Adrenal gland (tissue), 9 donors: ENCODE measurements at regions not wholly inside any gene's neighbourhood (a gene's known extent, or its start where the extent isn't known, plus 50 kb on each side); places are given as distances from the start of the nearest gene placed in this dataset.

ENCODE experiments used
- DNase-seq, 7 donors: peaks; one replicate each; pipeline ENCODE4 v3.0.0-alpha.2; 2019 to 2020
- H3K27ac ChIP-seq, 5 donors: fragments of 200-600 bp; sonication (generic) in 4 of 5; 1 replicate in 3 of 5; 2 replicates in 2 of 5; pipeline versions ENCODE4 v1.5.1 to v1.8.0; 2016 to 2020; ENCODE audit warnings: mild to moderate bottlenecking in 1 of 5
- H3K27me3 ChIP-seq: fragments of 200-600 bp; 2 replicates; pipeline ENCODE4 v1.8.0; 2021
- H3K36me3 ChIP-seq, 2 donors: fragments of 200-600 bp; replicated peaks in 1 of 2; 1 replicate in 1 of 2; 2 replicates in 1 of 2; pipeline versions ENCODE4 v1.5.1 to v1.8.0; 2018 to 2022
- H3K4me1 ChIP-seq, 2 donors: fragments of 200-600 bp; replicated peaks in 1 of 2; 1 replicate in 1 of 2; 2 replicates in 1 of 2; pipeline versions ENCODE4 v1.5.1 to v1.8.0; 2018 to 2021
- H3K4me3 ChIP-seq, 4 donors: fragments of 200-600 bp; sonication (generic) in 3 of 4; one replicate each; pipeline ENCODE4 v1.5.1; 2016 to 2018
- H3K9me3 ChIP-seq, 3 donors: fragments of 200-600 bp; sonication (generic) in 1 of 3; replicated peaks in 1 of 3; 1 replicate in 2 of 3; 2 replicates in 1 of 3; pipeline versions ENCODE4 v1.5.1 to v1.8.0; 2016 to 2021
- POLR2A ChIP-seq, 2 donors: fragments of 450-650 bp; IDR thresholded peaks; one replicate each; pipeline ENCODE4 v1.6.1; 2017; ENCODE audit warnings: antibody characterized with exemption in 2 of 2, mild to moderate bottlenecking in 2 of 2, moderate library complexity in 1 of 2
- WGBS, 4 donors: extraction: QIAGEN DNeasy Blood & Tissue Kit in 2 of 4; methylation state at CpG; one replicate each; pipeline versions ENCODE4 v1.1.5 to v1.1.7; 2013 to 2017; 5-methylcytosine and 5-hydroxymethylcytosine counted together
- intact Hi-C, 2 donors: fragments of 100-400 bp; cut with DNase I; formaldehyde crosslinking; loops; one replicate each; pipeline versions ENCODE4 v1.14.1 to v1.15.0; 2022 to 2023
- TF ChIP-seq, protein P1 (sequence below), 6 experiments: fragments of 450-650 bp in 4 of 6; fragments of 200-600 bp in 2 of 6; sonication (generic) in 1 of 6; IDR thresholded peaks; 1 replicate in 5 of 6; 2 replicates in 1 of 6; pipeline versions ENCODE4 v1.5.1 to v1.8.0; 2016 to 2021; ENCODE audit warnings: antibody characterized with exemption in 6 of 6, mild to moderate bottlenecking in 2 of 6, moderate library complexity in 1 of 6
- donor health status: healthy with polysubstance abuse.
- donor health status: Bipolar disorder and iron deficiency.
- donor health status: DM: yes; HTN: yes; CAD: no.
- donor health status: DM: no; HTN: no; CAD: no.
- donor health status: DM: no; HTN: no; CAD: no.

DNA sequence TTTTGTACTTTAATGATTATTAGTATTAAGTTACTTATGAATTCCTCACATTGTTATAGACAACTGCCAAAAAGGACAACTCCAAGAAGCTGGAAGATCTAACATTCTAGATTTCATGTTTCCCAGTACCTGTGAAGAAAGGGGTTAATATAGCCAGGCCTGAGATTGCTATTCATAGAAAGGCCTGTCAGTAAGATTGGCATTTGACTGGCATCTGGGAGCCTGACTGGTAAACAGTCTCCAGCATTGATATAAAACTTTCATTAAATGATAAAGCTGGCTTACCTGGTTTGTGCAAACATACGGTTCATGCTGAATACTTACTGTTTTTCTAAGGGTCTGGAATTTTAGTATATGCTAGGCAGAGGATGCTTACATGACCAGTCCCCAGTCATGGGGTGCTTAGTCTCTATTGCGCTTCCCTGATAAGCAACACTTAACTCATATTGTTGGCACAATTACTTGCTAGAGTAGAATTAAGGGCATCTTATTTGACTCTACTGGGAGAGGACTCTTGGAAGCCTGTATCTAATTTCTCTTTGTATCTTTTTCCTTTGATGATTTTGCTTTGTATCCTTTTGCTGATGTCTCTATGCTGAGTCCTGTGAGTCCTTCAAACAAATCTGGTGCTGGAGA, 340.4 kb upstream of the SEMA6A start:
- intact Hi-C loops = no loop called here
- no peak overlapping the region for H3K4me3 ChIP-seq
- H3K4me1 ChIP-seq = no peaks in the 10 kb centered on the region
- no peaks in the 10 kb centered on the region for H3K27me3 ChIP-seq
- no peaks in the 10 kb centered on the region for H3K36me3 ChIP-seq
- no peak overlapping the region for H3K27ac ChIP-seq
- no peak for TF ChIP-seq POLR2A (IDR thresholded peaks at IDR 0.05)
- TF ChIP-seq, protein P1, sequence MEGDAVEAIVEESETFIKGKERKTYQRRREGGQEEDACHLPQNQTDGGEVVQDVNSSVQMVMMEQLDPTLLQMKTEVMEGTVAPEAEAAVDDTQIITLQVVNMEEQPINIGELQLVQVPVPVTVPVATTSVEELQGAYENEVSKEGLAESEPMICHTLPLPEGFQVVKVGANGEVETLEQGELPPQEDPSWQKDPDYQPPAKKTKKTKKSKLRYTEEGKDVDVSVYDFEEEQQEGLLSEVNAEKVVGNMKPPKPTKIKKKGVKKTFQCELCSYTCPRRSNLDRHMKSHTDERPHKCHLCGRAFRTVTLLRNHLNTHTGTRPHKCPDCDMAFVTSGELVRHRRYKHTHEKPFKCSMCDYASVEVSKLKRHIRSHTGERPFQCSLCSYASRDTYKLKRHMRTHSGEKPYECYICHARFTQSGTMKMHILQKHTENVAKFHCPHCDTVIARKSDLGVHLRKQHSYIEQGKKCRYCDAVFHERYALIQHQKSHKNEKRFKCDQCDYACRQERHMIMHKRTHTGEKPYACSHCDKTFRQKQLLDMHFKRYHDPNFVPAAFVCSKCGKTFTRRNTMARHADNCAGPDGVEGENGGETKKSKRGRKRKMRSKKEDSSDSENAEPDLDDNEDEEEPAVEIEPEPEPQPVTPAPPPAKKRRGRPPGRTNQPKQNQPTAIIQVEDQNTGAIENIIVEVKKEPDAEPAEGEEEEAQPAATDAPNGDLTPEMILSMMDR (IDR thresholded peaks at IDR 0.05) = no peak
- no peak for DNase-seq
- 84 to 96% (median 92%) methylated on average over 2 of the region's 2 CpGs for whole genome bisulfite sequencing, 4 donors
- no peaks in the 10 kb centered on the region for H3K9me3 ChIP-seq

DNA sequence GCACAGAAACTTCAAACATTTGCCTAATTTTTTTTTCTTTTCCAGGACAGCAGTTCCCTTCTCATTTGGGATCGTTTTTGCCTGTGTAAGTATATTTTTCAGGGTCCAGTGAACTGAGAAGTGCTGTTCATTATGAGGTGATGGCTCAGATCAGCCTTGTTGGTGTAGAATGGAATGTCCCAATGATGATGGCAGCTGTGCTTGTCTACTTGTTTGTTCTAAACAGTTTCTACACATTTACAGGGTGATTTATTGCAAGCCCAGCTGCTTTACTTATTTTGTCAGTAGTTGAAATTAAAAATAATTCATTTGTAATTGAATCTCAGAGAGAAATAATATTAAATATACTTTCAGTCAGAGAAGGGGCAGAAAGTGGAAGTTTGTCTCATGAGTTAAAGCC, 337.6 kb upstream of the SEMA6A start:
- DNase-seq = no peak
- Histone ChIP-seq H3K4me3 (no peak overlapping the region), H3K36me3 (no peaks in the 10 kb centered on the region), H3K27ac (no peak overlapping the region), H3K4me1 (no peaks in the 10 kb centered on the region), H3K9me3 (no peaks in the 10 kb centered on the region), H3K27me3 (no peaks in the 10 kb centered on the region)
- 39 to 61% (median 54%) methylated on average over 1 of the region's 1 CpG for WGBS, 4 donors
- TF ChIP-seq, protein P1 (IDR thresholded peaks at IDR 0.05) = no peak
- TF ChIP-seq POLR2A (IDR thresholded peaks at IDR 0.05) = no peak
- intact Hi-C loops = no loop called here

DNA sequence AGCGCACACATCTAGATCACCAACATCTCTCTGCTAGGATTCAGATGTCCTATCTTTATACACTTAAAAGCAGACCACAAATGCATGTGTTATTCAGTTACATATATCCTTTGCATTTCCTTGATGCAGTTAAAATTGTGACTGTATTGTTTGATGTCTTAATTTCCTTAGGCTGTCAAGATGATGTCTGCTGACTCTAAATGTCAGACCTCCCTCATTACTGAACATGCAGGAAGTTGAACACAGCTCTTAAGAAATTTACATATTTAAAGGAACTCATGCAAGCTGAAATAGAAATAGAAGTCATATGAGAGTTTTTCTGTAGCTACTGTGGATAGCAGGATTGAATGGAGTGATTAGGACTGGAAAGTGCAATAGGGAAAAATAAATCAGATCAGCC, 336.5 kb upstream of the SEMA6A start:
- Histone ChIP-seq H3K27ac (no peak overlapping the region), H3K9me3 (no peaks in the 10 kb centered on the region)
- 92 to 100% (median 96%) methylated on average over 1 of the region's 1 CpG for whole genome bisulfite sequencing, 4 donors

DNA sequence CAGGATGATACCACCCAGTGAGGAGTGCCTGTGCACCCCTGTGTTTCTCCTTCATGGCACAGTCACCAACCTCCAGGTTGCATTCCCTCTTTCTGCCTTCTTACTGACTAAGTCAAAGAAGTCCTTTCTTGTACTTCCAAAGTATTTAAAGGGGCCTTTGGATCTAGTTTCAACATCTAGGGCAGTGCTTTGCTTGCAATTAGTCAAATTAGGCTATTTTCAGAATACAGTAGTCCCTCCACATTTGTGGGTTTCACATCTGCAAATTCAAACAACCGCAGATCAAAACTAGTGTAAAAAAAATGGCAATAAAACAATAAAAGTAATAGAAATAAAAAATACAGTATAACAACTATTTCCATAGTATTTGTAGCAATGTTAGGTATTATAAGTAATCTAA, 333.9 kb upstream of the SEMA6A start:
- intact Hi-C loops = no loop called here
- Histone ChIP-seq H3K36me3 (no peaks in the 10 kb centered on the region), H3K4me1 (no peaks in the 10 kb centered on the region), H3K4me3 (no peak overlapping the region), H3K27me3 (no peaks in the 10 kb centered on the region), H3K9me3 (no peaks in the 10 kb centered on the region), H3K27ac (no peak overlapping the region)
- 96 to 100% (median 99%) methylated on average over 1 of the region's 1 CpG for WGBS, 4 donors
- no peak for TF ChIP-seq POLR2A (IDR thresholded peaks at IDR 0.05)
- TF ChIP-seq, protein P1 (IDR thresholded peaks at IDR 0.05) = no peak
- DNase-seq = no peak

More for the DNA sequence above, 336.5 kb upstream of the SEMA6A start:
- Histone ChIP-seq H3K4me3 (no peak overlapping the region), H3K27me3 (no peaks in the 10 kb centered on the region), H3K4me1 (no peaks in the 10 kb centered on the region), H3K36me3 (no peaks in the 10 kb centered on the region)
- DNase-seq = no peak
- intact Hi-C loops = no loop called here
- no peak for TF ChIP-seq POLR2A (IDR thresholded peaks at IDR 0.05)
- TF ChIP-seq, protein P1 (IDR thresholded peaks at IDR 0.05) = no peak
